ENCODE measurements at regions not wholly inside any gene's neighbourhood (a gene's known extent, or its start where the extent isn't known, plus 50 kb on each side); places are given as distances from the start of the nearest gene placed in this dataset.

DNA sequence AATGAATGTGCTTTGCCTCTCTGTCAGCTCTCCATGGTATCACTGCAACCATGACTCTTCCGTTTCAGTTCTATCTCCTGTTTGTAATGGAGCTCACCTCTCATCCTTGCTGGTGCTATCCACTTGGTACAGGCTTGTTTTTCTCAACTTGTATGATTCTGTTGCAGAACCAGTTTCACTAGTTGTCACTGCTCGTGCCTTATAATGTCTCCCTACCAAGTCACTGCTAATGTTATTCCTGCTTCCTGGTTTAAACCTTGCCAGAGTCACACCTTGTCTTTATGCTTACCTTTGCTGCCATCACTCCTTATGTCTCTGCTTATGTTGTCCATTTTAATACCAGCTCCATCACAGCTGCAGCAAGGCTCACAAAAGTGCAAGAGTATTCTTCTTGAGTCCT, 1191.0 kb upstream of the LRRTM1 start:
- no peak overlapping the region for H3K4me3 ChIP-seq (replicated peaks; ENCODE audit: low read depth, low read length)
- DNase-seq (ENCODE audit: extremely low read depth, low read depth): no peak
- TF ChIP-seq, protein P1, sequence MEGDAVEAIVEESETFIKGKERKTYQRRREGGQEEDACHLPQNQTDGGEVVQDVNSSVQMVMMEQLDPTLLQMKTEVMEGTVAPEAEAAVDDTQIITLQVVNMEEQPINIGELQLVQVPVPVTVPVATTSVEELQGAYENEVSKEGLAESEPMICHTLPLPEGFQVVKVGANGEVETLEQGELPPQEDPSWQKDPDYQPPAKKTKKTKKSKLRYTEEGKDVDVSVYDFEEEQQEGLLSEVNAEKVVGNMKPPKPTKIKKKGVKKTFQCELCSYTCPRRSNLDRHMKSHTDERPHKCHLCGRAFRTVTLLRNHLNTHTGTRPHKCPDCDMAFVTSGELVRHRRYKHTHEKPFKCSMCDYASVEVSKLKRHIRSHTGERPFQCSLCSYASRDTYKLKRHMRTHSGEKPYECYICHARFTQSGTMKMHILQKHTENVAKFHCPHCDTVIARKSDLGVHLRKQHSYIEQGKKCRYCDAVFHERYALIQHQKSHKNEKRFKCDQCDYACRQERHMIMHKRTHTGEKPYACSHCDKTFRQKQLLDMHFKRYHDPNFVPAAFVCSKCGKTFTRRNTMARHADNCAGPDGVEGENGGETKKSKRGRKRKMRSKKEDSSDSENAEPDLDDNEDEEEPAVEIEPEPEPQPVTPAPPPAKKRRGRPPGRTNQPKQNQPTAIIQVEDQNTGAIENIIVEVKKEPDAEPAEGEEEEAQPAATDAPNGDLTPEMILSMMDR (IDR thresholded peaks at IDR 0.05; ENCODE audit: low read depth, low read length, missing control alignments): no peak

DNA sequence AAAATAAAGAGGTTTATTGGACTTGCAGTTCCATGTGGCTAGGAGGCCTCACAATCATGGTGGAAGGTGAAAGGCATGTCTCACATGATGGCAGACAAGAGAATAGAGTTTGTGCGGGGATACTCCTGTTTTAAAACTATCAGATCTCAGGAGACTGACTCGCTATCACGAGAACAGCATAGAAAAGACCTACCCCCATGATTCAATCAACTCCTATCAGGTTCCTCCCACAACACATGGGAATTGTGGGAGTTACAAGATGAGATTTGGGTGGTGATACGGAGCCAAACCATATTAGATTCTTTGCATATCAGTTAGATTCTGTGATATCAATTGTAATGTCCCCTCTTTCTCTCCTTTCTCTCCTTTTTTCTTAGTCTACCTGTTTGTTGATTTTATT, 1178.7 kb upstream of the LRRTM1 start:
- TF ChIP-seq, protein P1 (IDR thresholded peaks at IDR 0.05; ENCODE audit: low read depth, low read length, missing control alignments): no peak
- no peak overlapping the region for H3K4me3 ChIP-seq (replicated peaks; ENCODE audit: low read depth, low read length)
- no peak for DNase-seq (ENCODE audit: extremely low read depth, low read depth)

DNA sequence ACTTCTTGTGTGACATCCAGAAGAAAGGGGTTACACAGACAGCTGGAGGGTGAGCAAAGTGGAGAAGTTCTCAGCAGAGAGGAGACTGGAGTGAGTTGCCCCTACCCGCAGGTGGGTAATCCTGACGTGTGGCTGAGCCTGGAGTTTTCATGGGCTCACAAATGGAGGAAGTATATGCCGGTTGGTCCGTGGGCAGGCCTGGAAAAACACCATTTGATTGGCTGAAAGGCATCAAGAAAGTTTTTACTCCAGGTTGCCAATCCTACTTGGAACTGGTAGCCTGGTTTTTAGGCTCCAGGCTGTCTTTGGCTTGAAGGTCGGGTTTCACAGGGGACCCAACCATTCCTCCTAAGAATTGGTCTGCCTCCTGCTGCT, 1177.4 kb upstream of the LRRTM1 start:
- TF ChIP-seq, protein P1 (IDR thresholded peaks at IDR 0.05; ENCODE audit: low read depth, low read length, missing control alignments): no peak
- no peak for DNase-seq (ENCODE audit: extremely low read depth, low read depth)
- no peak overlapping the region for H3K4me3 ChIP-seq (replicated peaks; ENCODE audit: low read depth, low read length)

DNA sequence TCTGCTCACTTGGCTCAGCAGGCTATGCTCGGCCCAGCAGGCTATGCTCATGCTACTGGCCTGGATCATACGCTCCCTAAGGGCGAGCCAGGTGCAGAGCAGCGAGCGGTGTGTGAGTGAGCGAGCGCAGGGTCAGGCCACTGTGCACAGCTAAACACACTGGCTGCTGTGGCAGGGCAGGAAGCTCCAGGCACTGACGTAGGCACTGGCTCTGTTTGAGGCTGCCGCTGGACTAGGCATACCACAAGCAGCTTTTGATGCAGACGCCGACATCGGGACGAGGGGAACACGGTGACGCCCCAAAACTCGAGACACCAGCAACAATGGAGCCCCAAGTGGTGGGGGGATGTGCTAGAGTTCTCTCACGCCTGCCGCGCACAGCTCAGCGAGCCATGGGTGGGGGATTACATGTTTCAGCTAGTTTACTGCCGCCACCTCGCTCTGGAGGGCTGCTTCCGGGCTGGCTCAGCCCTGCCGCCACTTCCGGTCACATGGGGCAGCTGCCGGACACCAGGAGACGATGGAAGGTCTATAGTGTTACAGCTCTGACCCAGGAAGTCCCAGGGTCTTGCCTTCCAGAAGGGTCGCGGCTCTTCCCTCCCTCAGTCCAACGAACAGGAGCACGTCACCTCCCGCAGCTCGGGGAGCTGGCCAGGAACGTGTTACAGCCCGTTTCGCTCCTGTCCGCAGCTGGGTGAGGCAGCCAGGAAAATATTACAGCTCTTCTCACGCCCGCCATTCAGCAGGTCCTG, 1176.9 kb upstream of the LRRTM1 start:
- no peak for DNase-seq (ENCODE audit: extremely low read depth, low read depth)
- H3K4me3 ChIP-seq (replicated peaks; ENCODE audit: low read depth, low read length): no peak overlapping the region
- TF ChIP-seq, protein P1 (IDR thresholded peaks at IDR 0.05; ENCODE audit: low read depth, low read length, missing control alignments): no peak

DNA sequence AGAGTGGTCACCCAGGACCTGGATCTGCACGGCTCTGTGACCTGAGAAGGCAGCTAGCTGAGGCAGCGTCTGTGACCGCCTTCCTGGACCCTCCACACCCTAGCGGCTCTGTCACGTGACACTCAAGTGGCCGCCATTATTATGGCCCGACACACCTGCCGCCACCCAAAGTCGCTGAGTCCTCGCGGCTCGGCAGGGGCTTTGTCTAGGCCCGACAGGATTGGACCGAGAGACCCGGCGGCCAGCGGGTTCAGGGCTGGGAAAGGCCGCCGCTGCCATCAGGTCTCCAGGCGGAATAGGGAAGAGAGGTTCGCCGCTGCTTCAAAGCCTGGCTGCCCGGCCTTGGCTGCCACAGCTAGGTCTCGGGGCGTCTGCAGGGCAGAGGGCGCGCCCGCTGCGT, 1162.5 kb upstream of the LRRTM1 start:
- H3K4me3 ChIP-seq (replicated peaks; ENCODE audit: low read depth, low read length): no peak overlapping the region
- no peak for DNase-seq (ENCODE audit: extremely low read depth, low read depth)
- TF ChIP-seq, protein P1 (IDR thresholded peaks at IDR 0.05; ENCODE audit: low read depth, low read length, missing control alignments): no peak

DNA sequence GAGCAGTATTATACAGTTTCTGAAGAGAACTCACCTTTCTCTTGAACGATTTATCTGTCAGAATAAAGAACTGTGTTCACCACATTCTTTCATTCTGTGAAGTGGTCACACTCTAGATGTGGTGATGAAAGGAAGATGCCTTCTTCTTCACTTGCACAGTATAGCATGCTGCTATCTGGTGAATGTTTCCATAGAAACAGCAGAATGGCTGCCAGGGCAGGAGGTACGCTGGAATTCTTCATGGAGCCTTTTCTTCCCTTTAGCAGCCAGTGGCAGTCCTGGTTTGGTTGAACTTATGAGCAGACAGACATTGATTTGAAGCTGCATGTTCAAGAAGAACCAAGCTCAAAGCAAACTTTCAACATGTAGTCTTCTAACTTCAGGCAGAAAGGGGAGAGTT, 1157.9 kb upstream of the LRRTM1 start:
- no peak for DNase-seq (ENCODE audit: extremely low read depth, low read depth)
- no peak overlapping the region for H3K4me3 ChIP-seq (replicated peaks; ENCODE audit: low read depth, low read length)
- TF ChIP-seq, protein P1 (IDR thresholded peaks at IDR 0.05; ENCODE audit: low read depth, low read length, missing control alignments): no peak

DNA sequence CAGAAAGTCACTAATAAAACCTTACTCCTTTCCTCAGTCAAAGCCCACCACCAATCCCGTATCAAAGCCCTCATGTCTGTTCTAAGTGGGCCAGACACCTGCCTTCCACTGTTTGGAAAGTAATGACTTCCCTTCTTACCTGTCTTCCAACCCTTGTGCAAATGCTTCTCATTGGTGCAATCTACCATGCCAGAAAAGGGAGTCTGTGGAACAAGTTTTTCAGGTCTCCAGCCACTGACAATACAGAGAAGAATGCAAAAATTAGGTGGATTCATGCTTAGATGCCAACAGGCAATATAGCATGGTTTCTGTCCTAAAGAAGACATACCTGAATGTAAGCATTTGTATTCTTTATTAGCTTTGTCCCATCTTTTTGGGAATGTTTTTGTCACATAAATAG, 1140.6 kb upstream of the LRRTM1 start:
- no peak overlapping the region for H3K4me3 ChIP-seq (replicated peaks; ENCODE audit: low read depth, low read length)
- DNase-seq (ENCODE audit: extremely low read depth, low read depth): no peak
- TF ChIP-seq, protein P1 (IDR thresholded peaks at IDR 0.05; ENCODE audit: low read depth, low read length, missing control alignments): no peak
